Tibial nerve (tissue), 4 donors: ENCODE measurements at regions not wholly inside any gene's neighbourhood (a gene's known extent, or its start where the extent isn't known, plus 50 kb on each side); places are given as distances from the start of the nearest gene placed in this dataset.

Experiments used
- DNase-seq, 2 donors: peaks; one replicate each; pipeline ENCODE4 v3.0.0-alpha.2; 2019; ENCODE audit warnings: low spot score in 2 of 2
- H3K27ac ChIP-seq, 4 donors: fragments of 200-600 bp; sonication (generic) in 3 of 4; one replicate each; pipeline ENCODE4 v1.5.1; 2017 to 2019; ENCODE audit warnings: mild to moderate bottlenecking in 1 of 4
- H3K27me3 ChIP-seq, 2 donors: fragments of 200-600 bp; sonication (generic) in 1 of 2; one replicate each; pipeline versions ENCODE4 v1.5.1 to v1.6.0; 2017 to 2019
- H3K36me3 ChIP-seq, 3 donors: fragments of 200-600 bp; sonication (generic); one replicate each; pipeline ENCODE4 v1.5.1; 2018 to 2019
- H3K4me1 ChIP-seq, 4 donors: fragments of 200-600 bp; sonication (generic) in 3 of 4; one replicate each; pipeline ENCODE4 v1.5.1; 2017 to 2019
- H3K4me3 ChIP-seq, 4 donors: fragments of 200-600 bp; sonication (generic) in 3 of 4; one replicate each; pipeline ENCODE4 v1.5.1; 2017 to 2019; ENCODE audit warnings: mild to moderate bottlenecking in 1 of 4, moderate library complexity in 1 of 4
- H3K9me3 ChIP-seq, 4 donors: fragments of 200-600 bp; sonication (generic) in 3 of 4; one replicate each; pipeline ENCODE4 v1.5.1; 2017 to 2019
- EP300 ChIP-seq, 2 donors: sonication (generic); formaldehyde crosslinking; IDR thresholded peaks; one replicate each; pipeline ENCODE4 v1.6.1; 2017; ENCODE audit warnings: antibody characterized with exemption in 2 of 2, mild to moderate bottlenecking in 1 of 2
- POLR2A ChIP-seq, 2 donors: fragments of 450-650 bp; IDR thresholded peaks; one replicate each; pipeline ENCODE4 v1.6.1; 2017; ENCODE audit warnings: antibody characterized with exemption in 2 of 2, mild to moderate bottlenecking in 2 of 2, moderate library complexity in 2 of 2
- WGBS, 2 donors: methylation state at CpG; one replicate each; pipeline ENCODE4 v1.1.5; 2018; 5-methylcytosine and 5-hydroxymethylcytosine counted together
- TF ChIP-seq, protein P1 (sequence below), 5 experiments: fragments of 200-600 bp in 3 of 5; fragments of 450-650 bp in 2 of 5; sonication (generic) in 3 of 5; IDR thresholded peaks; one replicate each; pipeline ENCODE4 v1.5.1; 2016 to 2019; ENCODE audit warnings: antibody characterized with exemption in 5 of 5, mild to moderate bottlenecking in 3 of 5, moderate library complexity in 2 of 5

DNA sequence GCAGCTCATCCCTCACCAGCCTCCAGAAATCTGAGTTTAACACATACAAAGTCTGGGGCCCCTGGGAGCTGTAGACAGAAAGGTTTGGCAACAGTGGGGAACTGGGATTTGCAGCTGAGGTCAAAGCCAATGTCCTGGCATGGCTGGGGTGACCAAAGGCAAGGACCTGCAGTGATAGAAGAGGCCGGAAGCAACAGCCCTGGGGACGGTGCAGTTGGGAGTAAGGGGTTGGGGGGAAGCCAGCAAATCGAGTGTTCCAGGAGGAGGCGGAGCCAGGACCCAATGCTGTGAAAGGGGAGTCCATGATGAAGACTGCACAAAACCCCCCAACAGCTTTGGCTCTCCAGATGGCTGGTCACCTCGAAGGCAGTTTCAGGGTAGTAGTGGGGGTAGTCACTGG is 74.1 kb upstream of the SPATA12 start:
- Histone ChIP-seq H3K4me3 (no peak overlapping the region), H3K27ac (no peak overlapping the region), H3K4me1 (peaks cover 0 to 43% (median 6%) of the 10 kb centered on the region in 4 donors), H3K36me3 (no peaks in the 10 kb centered on the region), H3K9me3 (no peaks in the 10 kb centered on the region), H3K27me3 (no peaks in the 10 kb centered on the region)
- TF ChIP-seq EP300 (IDR thresholded peaks at IDR 0.05): no peak
- TF ChIP-seq, protein P1, sequence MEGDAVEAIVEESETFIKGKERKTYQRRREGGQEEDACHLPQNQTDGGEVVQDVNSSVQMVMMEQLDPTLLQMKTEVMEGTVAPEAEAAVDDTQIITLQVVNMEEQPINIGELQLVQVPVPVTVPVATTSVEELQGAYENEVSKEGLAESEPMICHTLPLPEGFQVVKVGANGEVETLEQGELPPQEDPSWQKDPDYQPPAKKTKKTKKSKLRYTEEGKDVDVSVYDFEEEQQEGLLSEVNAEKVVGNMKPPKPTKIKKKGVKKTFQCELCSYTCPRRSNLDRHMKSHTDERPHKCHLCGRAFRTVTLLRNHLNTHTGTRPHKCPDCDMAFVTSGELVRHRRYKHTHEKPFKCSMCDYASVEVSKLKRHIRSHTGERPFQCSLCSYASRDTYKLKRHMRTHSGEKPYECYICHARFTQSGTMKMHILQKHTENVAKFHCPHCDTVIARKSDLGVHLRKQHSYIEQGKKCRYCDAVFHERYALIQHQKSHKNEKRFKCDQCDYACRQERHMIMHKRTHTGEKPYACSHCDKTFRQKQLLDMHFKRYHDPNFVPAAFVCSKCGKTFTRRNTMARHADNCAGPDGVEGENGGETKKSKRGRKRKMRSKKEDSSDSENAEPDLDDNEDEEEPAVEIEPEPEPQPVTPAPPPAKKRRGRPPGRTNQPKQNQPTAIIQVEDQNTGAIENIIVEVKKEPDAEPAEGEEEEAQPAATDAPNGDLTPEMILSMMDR (IDR thresholded peaks at IDR 0.05): no peak
- no peak for DNase-seq
- WGBS, 2 donors: 51 to 57% methylated on average over 5 of the region's 5 CpGs

DNA sequence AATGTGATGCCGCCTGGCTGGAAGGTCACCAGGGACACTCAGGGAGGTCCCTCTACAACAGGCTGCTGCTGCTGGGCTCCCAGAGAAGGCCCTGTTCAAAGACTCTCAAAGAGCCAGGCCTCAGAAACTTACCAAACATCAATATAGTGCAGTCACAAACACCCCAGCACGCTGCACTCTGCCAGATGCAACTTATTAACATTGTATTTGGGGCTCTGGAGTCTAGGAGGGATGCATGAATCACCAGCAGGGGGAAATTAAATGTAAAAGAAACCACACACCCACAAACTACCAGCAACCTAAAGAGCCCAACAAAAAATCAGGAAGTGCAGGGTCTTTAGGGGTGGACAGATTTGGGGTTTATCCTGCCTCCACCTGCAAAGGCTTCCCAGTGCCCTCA is 74.6 kb upstream of the SPATA12 start:
- no peaks in the 10 kb centered on the region for H3K27me3 ChIP-seq
- H3K4me3 ChIP-seq: no peak overlapping the region
- 75 to 77% methylated on average over 2 of the region's 2 CpGs for WGBS, 2 donors
- DNase-seq: no peak
- peaks cover 0 to 43% (median 6%) of the 10 kb centered on the region in 4 donors for H3K4me1 ChIP-seq
- TF ChIP-seq EP300 (IDR thresholded peaks at IDR 0.05): no peak
- TF ChIP-seq, protein P1 (IDR thresholded peaks at IDR 0.05): no peak
- TF ChIP-seq POLR2A (IDR thresholded peaks at IDR 0.05): no peak
- H3K36me3 ChIP-seq: no peaks in the 10 kb centered on the region
- peak overlapping the region in 1 of 4 donors; percentile 53 for H3K27ac ChIP-seq
- H3K9me3 ChIP-seq: no peaks in the 10 kb centered on the region

DNA sequence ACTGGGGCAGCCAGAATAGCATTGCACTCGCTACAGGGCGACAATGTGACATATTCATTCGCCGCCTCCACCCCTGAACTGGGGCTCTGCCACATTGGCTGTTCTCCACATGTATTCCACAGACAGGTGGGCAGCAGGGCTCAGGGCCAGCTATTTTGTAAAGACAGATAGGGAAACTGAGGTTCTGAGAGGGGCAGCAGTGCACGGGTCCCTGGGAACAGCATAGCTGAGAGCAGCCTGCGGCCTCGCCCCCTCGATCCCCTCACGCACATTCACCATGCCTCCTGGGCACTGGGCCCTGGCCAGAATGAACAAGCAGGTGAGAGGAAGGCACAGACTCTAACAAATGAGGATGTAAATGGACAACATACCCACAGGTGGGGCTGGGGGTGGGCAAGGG is 75.0 kb upstream of the SPATA12 start:
- no peak overlapping the region for H3K4me3 ChIP-seq
- peaks cover 0 to 43% (median 6%) of the 10 kb centered on the region in 4 donors for H3K4me1 ChIP-seq
- TF ChIP-seq, protein P1 (IDR thresholded peaks at IDR 0.05): no peak
- no peaks in the 10 kb centered on the region for H3K36me3 ChIP-seq
- no peaks in the 10 kb centered on the region for H3K9me3 ChIP-seq
- WGBS, 2 donors: 93 to 96% methylated on average over 9 of the region's 9 CpGs
- peak overlapping the region in 2 of 4 donors; percentile 10 to 53 for H3K27ac ChIP-seq
- DNase-seq: no peak
- no peaks in the 10 kb centered on the region for H3K27me3 ChIP-seq

DNA sequence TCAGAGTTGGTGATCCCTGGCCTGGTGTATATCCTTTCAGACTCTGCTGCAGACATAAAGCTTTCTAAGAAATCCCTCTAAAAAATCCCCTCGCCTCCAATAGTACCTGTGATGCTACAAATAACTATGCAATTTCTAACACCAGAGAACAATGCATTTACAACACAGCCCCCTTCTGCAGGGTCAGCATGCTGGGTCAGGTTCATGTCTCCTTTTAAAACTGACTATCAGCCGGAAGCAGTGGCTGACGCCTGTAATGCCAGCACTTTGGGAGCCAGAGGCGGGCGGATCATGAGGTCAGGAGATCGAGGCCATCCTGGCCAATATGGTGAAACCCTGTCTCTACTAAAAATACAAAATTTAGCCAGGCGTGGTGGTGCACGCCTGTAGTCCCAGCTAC is 77.0 kb upstream of the SPATA12 start:
- no peak for DNase-seq
- no peak overlapping the region for H3K4me3 ChIP-seq
- H3K4me1 ChIP-seq: peaks cover 0 to 27% (median 6%) of the 10 kb centered on the region in 4 donors
- no peaks in the 10 kb centered on the region for H3K9me3 ChIP-seq
- no peaks in the 10 kb centered on the region for H3K36me3 ChIP-seq
- H3K27me3 ChIP-seq: no peaks in the 10 kb centered on the region
- TF ChIP-seq, protein P1 (IDR thresholded peaks at IDR 0.05): no peak
- TF ChIP-seq EP300 (IDR thresholded peaks at IDR 0.05) (no peak), POLR2A (IDR thresholded peaks at IDR 0.05) (no peak)
- 93 to 97% methylated on average over 8 of the region's 8 CpGs for WGBS, 2 donors
- H3K27ac ChIP-seq: no peak overlapping the region

DNA sequence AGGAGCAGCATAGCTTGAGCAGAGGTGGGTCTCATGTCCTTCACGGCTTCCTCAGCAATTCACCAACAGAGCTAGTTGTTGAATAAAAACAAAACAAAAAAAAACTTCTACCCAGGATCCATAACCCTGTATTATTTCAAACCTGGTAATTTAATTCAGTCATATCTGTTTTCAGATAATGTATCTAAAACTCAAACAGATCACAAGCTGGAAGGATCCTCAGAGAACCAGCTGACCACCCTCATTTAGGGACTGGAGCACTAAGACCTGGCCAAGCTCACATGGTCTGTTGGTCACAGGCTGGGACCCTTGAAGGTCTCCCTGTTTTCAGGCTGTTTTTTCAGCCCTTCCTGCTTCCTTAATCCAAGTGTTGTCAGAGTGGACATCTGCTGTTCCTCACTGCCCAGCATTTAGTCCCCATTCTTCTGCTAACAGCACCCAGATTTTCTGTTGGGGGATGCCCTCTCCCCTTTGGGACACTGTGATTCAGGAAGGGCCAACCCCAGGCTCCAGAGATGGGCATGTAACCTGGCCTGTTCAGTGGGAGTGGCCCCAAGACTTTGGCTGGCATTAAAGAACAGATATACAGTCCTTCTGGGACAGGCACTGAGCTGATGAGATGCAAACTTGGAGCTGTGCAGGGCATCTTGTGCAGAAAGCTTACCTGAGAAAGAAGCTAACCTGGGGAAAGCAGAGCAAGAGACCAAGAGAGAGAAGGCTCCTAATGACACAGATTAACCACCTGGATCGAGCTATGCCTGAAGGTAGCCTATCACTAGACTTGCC is 78.8 kb upstream of the SPATA12 start:
- Histone ChIP-seq H3K27me3 (no peaks in the 10 kb centered on the region), H3K27ac (peak overlapping the region in 1 of 4 donors; percentile 29), H3K4me3 (no peak overlapping the region), H3K36me3 (no peaks in the 10 kb centered on the region), H3K4me1 (peaks cover 0 to 38% (median 8%) of the 10 kb centered on the region in 4 donors), H3K9me3 (no peaks in the 10 kb centered on the region)
- 49 to 97% methylated on average over 2 of the region's 2 CpGs for WGBS, 2 donors
- no peak for DNase-seq
- TF ChIP-seq POLR2A (IDR thresholded peaks at IDR 0.05): no peak
- TF ChIP-seq, protein P1 (IDR thresholded peaks at IDR 0.05): no peak
- no peak for TF ChIP-seq EP300 (IDR thresholded peaks at IDR 0.05)
